SW480 (cell line): ENCODE measurements at regions not wholly inside any gene's neighbourhood (a gene's known extent, or its start where the extent isn't known, plus 50 kb on each side); places are given as distances from the start of the nearest gene placed in this dataset.

Source experiments
- DNase-seq: peaks from one replicate; pipeline ENCODE4 v3.0.0-alpha.2; 2016; ENCODE audit warnings: low spot score

GRCh38 chr2:16081316-16082200 lies 141.2 kb downstream of the MYCN start:
- no peak for DNase-seq

DNA sequence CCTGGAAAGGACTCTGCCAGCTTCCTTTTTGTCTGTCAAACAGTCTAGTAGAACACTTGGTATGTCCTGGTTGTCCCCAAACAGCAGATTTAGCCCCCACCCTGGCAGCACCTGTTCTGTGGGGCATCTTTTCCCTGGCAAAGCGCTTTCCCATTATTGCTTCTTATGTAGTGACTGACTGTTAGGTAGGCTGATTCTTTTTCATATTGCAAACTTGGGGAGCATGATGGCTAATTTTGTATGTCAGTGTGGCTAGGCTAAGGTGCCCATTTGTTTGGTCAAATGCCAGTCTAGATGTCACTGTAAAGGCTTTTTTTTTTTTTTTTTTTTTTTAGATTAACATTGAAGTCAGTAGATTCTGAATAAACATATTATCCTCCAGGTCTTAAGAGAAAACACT lies 140.2 kb downstream of the MYCN start:
- DNase-seq, result no peak

DNA sequence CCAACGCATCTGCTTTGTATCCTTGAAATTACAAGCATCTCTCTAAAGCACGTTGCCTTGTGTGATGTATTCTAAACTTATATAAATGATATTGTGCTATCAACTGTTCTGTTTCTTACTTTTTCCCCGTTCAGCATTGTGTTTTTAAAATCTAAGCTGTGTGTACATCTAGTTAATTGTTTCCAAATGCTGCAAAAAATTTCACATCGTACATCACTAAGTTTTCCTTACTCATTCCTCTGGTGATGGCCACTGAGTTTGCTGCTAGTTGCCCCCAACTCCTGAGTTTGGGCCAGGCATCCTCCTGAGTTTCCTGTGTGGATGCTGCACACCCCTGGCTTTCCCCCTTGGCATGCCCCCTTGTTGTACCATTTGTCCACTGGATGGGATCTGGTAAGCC lies 139.7 kb downstream of the MYCN start:
- DNase-seq, result no peak

DNA sequence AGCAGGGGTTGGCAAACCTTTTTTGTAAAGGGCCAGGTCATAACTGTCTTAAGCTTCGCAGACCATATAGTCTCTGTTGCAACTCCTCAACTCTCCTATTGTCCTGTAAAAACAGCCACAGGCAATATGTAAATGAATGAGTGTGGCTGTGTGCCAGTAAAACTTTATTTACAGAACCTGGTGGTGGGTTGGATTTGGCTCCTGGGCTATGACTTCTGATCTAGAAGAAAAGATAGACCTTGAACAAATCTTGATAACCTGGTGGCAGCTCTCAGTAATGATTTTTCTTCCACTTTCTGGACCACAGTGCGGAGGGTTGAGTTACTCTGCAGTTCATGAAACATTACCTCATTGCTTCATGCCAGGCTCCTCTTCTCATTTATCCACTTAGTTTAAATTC lies 139.3 kb downstream of the MYCN start:
- DNase-seq, result no peak

DNA sequence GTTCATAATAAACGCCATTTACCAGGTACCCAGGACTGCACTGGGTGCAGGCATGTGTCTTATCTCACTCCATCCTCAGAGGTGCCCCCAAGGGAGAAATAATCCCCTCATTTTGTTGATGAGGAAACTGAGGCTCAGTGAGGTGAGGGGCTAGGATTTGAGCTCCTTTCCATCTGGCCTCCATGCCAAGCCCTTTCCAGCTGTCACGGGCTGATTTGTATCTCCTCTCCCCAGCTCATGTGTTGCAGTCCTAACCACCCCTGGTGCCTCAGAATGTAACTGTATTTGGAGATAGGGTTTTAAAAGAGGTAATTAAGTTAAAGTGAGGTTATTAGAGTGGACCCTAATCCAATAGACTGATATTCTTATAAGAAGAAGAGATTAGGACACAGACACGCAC lies 137.3 kb downstream of the MYCN start:
- DNase-seq, result no peak

GRCh38 chr2:16076911-16077310 lies 136.6 kb downstream of the MYCN start:
- DNase-seq, result no peak

- DNase-seq, result no peak
Observed at GRCh38 chr2:16075045-16076012, 135.0 kb downstream of the MYCN start.

- DNase-seq, result no peak
Observed at GRCh38 chr2:16073921-16074425, 133.6 kb downstream of the MYCN start.

GRCh38 chr2:16073471-16073870 lies 133.1 kb downstream of the MYCN start:
- no peak for DNase-seq

- DNase-seq, result no peak
Observed at GRCh38 chr2:16072638-16073290, 132.4 kb downstream of the MYCN start.

DNA sequence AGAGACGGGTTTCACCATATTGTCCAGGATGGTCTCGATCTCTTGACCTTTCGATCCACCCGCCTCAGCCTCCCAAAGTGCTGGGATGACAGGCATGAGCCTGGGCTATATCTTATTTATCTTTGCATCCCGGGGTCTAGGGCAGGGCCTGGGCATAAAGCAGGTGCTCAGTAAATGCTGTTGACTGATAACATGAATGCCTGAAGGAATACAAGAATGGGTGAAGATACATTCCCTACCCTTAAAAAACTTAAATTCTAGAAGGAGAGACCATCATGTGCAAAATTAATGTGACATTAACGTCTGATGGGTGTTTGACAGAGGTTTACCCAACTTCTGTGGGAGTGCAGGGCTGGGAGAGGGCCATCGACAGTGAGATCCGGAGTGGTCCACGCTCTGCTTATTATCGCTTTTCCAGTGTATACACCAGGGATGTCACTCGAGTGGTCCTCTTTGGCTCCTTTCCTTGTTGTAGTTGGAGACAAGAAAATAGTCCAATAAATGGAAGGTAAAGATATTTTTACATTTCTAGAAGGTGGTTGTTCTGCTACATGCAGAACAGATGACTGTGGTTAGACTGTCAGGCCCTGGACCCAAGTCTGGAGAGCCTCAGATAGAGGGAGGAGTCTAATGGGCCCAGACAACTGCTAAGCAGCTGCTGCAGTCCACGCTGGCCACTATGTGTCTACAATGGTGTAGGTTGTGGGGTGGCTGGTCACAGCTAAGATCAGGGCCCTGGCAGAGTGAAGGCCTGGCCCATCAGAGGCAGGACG lies 131.7 kb downstream of the MYCN start:
- no peak for DNase-seq

DNA sequence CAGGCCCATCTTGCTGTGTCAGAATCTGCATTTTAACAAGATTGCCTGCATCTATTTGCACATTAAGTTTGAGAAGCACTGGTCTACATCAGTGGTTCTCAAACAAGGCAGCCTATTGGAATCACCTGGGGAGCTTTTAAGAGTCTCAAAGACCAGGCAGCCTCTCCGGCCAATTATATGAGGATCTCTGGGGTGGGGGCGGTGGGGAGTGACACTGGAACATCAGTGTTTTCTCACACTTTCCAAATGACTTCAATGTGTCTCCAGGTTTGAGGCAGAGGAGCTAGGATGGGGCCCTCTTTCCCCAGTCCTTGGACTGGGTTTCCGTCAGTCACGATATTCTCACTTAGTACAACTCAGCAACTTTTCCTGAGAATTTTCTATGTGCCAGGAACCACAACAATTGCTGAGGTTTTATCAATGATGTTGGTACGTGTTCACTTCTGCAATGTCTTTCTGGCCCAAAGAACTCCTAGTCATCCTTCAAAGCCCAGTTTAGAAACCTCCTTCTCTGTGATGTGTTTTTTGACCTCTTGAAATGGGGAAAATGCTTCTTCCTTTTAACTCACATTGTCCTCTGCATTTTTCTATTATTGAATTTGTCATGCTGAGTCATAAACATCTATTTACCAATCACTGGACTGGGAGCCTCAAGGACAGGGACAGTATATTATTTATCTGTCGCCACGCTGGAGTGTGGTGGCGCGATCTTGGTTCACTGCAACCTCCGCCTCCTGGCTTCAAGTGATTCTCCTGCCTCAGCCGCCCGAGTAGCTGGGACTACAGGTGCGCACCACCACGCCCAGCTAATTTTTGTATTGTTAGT lies 130.9 kb downstream of the MYCN start:
- DNase-seq, result no peak

DNA sequence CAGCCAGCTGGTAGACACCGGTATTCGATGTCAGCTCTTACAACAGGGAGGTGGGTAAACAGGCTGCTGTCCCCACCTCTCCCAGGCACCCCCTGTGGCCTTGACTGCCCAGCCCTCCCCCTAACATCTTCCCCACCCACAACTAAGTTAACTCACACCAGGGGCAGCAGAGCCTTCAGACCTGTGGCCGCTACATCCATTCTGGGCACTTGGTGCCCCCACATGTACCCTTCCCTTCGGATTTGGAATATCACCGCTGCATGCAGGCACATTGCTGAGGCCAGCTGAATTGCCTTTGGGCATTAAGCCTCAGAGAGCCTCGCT lies 130.3 kb downstream of the MYCN start:
- no peak for DNase-seq

DNA sequence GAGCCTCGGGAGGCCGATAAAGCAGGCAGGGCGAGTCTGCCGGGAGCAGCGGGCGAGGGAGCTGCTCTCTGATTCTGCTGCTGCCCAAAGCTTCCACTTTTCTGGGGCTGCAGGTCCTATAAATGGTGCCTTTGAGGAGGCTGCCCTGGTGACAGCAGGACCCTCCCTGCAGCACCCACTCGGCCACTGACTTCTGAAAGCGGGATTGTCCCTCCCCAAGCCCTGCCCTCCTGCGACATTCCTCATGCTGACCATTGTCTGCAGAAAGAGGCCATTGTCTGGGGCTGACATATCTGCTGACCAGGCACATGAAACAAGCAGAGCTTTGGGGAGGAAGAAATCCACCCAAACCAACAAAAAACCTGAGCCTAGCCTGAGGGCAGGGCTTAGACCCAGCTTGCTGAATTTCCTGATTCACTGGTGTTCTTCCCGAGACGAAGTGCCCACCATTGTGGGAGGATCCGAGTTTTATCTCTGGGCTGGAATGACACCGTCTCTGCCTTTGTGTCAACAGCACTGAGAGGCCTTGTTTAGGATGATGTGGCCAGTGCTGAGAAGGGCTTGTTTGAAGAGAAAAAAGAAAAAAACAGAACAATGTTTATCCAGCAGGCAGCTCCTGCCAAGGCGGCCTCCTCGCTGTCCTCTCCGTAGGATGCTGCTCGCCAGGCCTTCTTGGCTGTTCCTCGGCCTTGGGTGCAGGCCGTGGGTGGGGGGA lies 129.7 kb downstream of the MYCN start:
- DNase-seq, result no peak

DNA sequence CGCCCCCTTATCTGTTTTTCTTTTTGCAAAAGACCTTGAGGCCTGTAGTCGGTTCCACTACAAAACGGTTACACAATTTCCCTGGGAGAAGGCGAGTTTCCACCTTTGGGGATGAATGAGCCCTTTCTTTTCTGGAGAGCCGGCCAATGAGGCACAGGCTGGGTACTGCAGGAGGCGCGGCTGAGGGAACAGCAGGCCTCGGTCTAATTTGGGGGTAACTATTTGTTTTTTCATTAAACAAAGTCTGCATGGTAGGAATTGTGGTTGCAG lies 129.2 kb downstream of the MYCN start:
- no peak for DNase-seq

DNA sequence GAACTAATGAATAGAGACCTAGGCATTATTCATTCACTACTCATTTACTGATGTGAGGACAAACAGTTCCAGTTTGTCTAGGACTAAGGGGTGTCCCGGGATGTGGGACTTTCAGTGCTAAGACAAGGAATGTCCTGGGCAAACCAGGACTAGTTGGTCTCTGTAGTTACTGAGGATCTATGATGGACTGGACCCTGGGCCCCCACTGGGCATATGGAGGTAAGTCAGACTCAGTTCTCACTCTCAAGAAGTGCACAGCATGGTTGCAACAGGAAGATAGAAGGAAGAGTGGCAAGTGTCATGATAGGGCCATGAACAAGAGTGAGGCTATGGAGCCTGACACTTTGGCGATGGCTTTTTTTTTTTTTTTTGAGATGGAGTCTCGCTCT lies 128.2 kb downstream of the MYCN start:
- DNase-seq, result no peak

DNA sequence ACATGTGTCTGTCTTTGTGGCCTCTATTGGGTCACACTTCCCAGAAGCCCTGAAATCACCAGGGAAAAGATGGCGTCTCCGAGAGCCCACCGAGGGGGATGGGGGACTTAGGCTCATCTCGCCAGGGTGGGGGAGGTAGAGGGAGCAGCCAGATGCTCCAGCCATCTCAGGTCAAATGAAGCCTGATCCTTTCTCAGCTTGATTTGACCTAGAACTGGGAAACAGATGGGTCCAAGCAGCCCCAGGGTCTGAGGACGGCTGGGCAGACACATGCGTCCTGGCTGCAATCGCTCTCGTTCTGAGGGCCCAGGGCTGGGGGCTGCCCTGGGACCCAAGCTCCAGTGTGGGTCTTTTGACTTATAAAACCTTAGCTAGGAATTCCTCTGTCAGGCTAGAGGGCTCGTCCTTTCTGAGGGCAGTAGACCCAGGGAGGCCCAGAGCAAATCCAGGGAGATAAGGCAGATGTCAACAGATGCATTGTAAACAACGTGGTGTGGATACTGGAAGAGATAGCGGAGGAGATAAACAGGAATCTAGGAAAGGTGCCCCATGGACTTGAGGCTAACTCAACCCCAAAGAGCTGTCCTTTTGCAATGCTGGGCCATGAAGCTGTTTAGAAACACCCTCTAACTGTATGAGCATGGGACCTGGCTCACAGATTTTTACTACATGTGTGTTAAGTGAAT lies 127.7 kb downstream of the MYCN start:
- DNase-seq, result no peak

- DNase-seq, result no peak
Observed at GRCh38 chr2:16067444-16067843, 127.1 kb downstream of the MYCN start.

GRCh38 chr2:16067037-16067406 lies 126.7 kb downstream of the MYCN start:
- no peak for DNase-seq
